OCI-LY3 (cell line): ENCODE measurements at regions not wholly inside any gene's neighbourhood (a gene's known extent, or its start where the extent isn't known, plus 50 kb on each side); places are given as distances from the start of the nearest gene placed in this dataset.

Source experiments
- H2AFZ ChIP-seq: fragments of 200-600, 300-600 bp; shearing (Covaris generic); 2 replicates; pipeline ENCODE4 v1.6.0; 2014; ENCODE audit warnings: antibody characterized with exemption, low read depth, low read length
- H3K27ac ChIP-seq: fragments of 200-600, 300-600 bp; sonication (generic); 2 replicates; pipeline ENCODE4 v1.5.1; 2014; ENCODE audit warnings: mild to moderate bottlenecking, low read length, moderate library complexity, mixed read lengths
- H3K27me3 ChIP-seq: fragments of 200-600, 300-600 bp; sonication (generic); 2 replicates; pipeline ENCODE4 v1.6.1; 2014; ENCODE audit warnings: low read depth, low read length, mixed read lengths
- H3K36me3 ChIP-seq: fragments of 200-600, 300-600 bp; sonication (generic); replicated peaks from 2 replicates; pipeline ENCODE3; 2014; ENCODE audit warnings: low read depth, low read length, mixed read lengths
- H3K4me1 ChIP-seq: fragments of 300-600, 200-600 bp; sonication (generic); 2 replicates; pipeline ENCODE4 v1.6.1; 2014; ENCODE audit warnings: low read length, mixed read lengths
- H3K4me2 ChIP-seq: fragments of 200-600, 300-600 bp; sonication (generic); 2 replicates; pipeline ENCODE4 v1.6.1; 2014; ENCODE audit warnings: low read length, mixed read lengths
- H3K4me3 ChIP-seq: fragments of 300-600, 200-600 bp; sonication (generic); 2 replicates; pipeline ENCODE4 v1.5.1; 2014; ENCODE audit warnings: antibody characterized with exemption, mild to moderate bottlenecking, low read length, moderate library complexity
- H3K79me2 ChIP-seq: fragments of 300-600, 200-600 bp; shearing (Covaris generic); 2 replicates; pipeline ENCODE4 v1.6.1; 2014; ENCODE audit warnings: mild to moderate bottlenecking, low read length, mixed read lengths
- H3K9ac ChIP-seq: fragments of 300-600, 200-600 bp; shearing (Covaris generic); 2 replicates; pipeline ENCODE4 v1.6.0; 2014; ENCODE audit warnings: mild to moderate bottlenecking, low read length, moderate library complexity
- H3K9me3 ChIP-seq: fragments of 200-600, 300-600 bp; shearing (Covaris generic); 2 replicates; pipeline ENCODE4 v1.6.1; 2014; ENCODE audit warnings: low read length, mixed read lengths; ENCODE audit not compliant: insufficient read depth
- H4K20me1 ChIP-seq: fragments of 200-600, 300-600 bp; sonication (generic); 2 replicates; pipeline ENCODE4 v1.6.1; 2016; ENCODE audit warnings: low read length, mixed read lengths; ENCODE audit not compliant: insufficient read depth
- EZH2phosphoT487 ChIP-seq: fragments of 200-600 bp; shearing (Covaris generic); IDR thresholded peaks from 2 replicates; pipeline ENCODE4 v1.6.1; 2018; ENCODE audit warnings: antibody characterized with exemption, mixed run types, low read depth
- TF ChIP-seq, protein P1 (sequence below): fragments of 200-600, 300-600 bp; sonication (generic); IDR thresholded peaks from 2 replicates; pipeline ENCODE4 v1.5.1; 2014; ENCODE audit warnings: antibody characterized with exemption, low read length, low read depth

GRCh38 chr21:35149698-35150097, 100.6 kb upstream of the RUNX1 start:
- Histone ChIP-seq H3K27ac (no peak overlapping the region), H3K36me3 (no peaks in the 10 kb centered on the region), H3K9ac (no peak overlapping the region), H3K9me3 (peaks cover 4% of the 10 kb centered on the region; the same call in 1 of the 2 replicates), H4K20me1 (no peaks in the 10 kb centered on the region), H3K27me3 (no peaks in the 10 kb centered on the region), H3K79me2 (no peaks in the 10 kb centered on the region), H3K4me2 (no peak overlapping the region), H2AFZ (no peak overlapping the region), H3K4me3 (no peak overlapping the region), H3K4me1 (0 out of 2 replicates have a peak, but pooled peaks cover under 1% of the 10 kb centered on the region)
- TF ChIP-seq EZH2phosphoT487: no peak
- TF ChIP-seq, protein P1, sequence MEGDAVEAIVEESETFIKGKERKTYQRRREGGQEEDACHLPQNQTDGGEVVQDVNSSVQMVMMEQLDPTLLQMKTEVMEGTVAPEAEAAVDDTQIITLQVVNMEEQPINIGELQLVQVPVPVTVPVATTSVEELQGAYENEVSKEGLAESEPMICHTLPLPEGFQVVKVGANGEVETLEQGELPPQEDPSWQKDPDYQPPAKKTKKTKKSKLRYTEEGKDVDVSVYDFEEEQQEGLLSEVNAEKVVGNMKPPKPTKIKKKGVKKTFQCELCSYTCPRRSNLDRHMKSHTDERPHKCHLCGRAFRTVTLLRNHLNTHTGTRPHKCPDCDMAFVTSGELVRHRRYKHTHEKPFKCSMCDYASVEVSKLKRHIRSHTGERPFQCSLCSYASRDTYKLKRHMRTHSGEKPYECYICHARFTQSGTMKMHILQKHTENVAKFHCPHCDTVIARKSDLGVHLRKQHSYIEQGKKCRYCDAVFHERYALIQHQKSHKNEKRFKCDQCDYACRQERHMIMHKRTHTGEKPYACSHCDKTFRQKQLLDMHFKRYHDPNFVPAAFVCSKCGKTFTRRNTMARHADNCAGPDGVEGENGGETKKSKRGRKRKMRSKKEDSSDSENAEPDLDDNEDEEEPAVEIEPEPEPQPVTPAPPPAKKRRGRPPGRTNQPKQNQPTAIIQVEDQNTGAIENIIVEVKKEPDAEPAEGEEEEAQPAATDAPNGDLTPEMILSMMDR: no peak

- TF ChIP-seq, protein P1: no peak
- no peak for TF ChIP-seq EZH2phosphoT487
- no peaks in the 10 kb centered on the region for H3K36me3 ChIP-seq
- no peaks in the 10 kb centered on the region for H3K4me1 ChIP-seq
- H3K9me3 ChIP-seq: peaks cover 4% of the 10 kb centered on the region; the same call in 1 of the 2 replicates
- H3K4me2 ChIP-seq: no peak overlapping the region
- H3K4me3 ChIP-seq: no peak overlapping the region
- no peak overlapping the region for H3K9ac ChIP-seq
- no peaks in the 10 kb centered on the region for H3K27me3 ChIP-seq
- H2AFZ ChIP-seq: no peak overlapping the region
- H4K20me1 ChIP-seq: no peaks in the 10 kb centered on the region
- H3K27ac ChIP-seq: no peak overlapping the region
- no peaks in the 10 kb centered on the region for H3K79me2 ChIP-seq
Observed at GRCh38 chr21:35147439-35147838, 98.3 kb upstream of the RUNX1 start.

GRCh38 chr21:35145626-35146233, 96.6 kb upstream of the RUNX1 start:
- Histone ChIP-seq H4K20me1 (no peaks in the 10 kb centered on the region), H3K27ac (no peak overlapping the region), H2AFZ (no peak overlapping the region), H3K4me3 (no peak overlapping the region), H3K79me2 (no peaks in the 10 kb centered on the region), H3K27me3 (no peaks in the 10 kb centered on the region), H3K4me2 (no peak overlapping the region), H3K9me3 (peaks cover 4% of the 10 kb centered on the region; the same call in 1 of the 2 replicates), H3K4me1 (no peaks in the 10 kb centered on the region), H3K9ac (no peak overlapping the region), H3K36me3 (no peaks in the 10 kb centered on the region)
- no peak for TF ChIP-seq EZH2phosphoT487
- TF ChIP-seq, protein P1: no peak

DNA sequence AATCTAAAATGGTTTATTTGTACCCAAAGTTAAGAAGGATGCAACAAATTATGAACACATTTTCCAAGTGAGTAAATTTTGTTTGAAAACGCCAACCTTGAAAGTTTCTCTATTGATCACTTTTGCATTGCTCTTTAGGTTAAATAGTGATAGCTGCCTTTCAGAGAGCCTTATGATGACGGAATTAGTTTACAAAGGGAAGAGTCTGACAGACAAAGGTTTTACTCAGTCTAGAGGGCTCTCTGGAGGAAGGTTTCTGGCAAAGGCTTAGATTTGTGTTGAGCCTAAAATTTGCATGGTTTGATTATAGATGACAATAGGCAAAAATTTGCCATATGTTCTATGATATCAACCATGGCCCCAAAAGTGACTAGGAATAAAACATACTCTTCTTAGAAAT, 95.9 kb upstream of the RUNX1 start:
- H3K4me3 ChIP-seq: no peak overlapping the region
- H4K20me1 ChIP-seq: no peaks in the 10 kb centered on the region
- H3K27me3 ChIP-seq: no peaks in the 10 kb centered on the region
- H3K9ac ChIP-seq: no peak overlapping the region
- H3K79me2 ChIP-seq: no peaks in the 10 kb centered on the region
- H2AFZ ChIP-seq: no peak overlapping the region
- H3K9me3 ChIP-seq: no peaks in the 10 kb centered on the region
- no peaks in the 10 kb centered on the region for H3K36me3 ChIP-seq
- TF ChIP-seq, protein P1: no peak
- TF ChIP-seq EZH2phosphoT487: no peak
- no peaks in the 10 kb centered on the region for H3K4me1 ChIP-seq
- H3K4me2 ChIP-seq: no peak overlapping the region
- H3K27ac ChIP-seq: no peak overlapping the region
